KBM-7 (cell line): ENCODE measurements at regions not wholly inside any gene's neighbourhood (a gene's known extent, or its start where the extent isn't known, plus 50 kb on each side); places are given as distances from the start of the nearest gene placed in this dataset.
"Not testable (repeated sequence)": the region's sequence is repeated elsewhere in the genome, so short reads cannot be mapped to it uniquely, and the experiment has no call there.

ENCODE experiments used
- DNase-seq: peaks from one replicate; pipeline ENCODE4 v3.0.0-alpha.2; 2015
- in situ Hi-C: fragments of 300-500 bp; cut with MboI; formaldehyde crosslinking; loops from 2 replicates; pipeline ENCODE4 v1.14.3; 2020; ENCODE audit warnings: low sequenced_read_pairs, low pct_unique_long_range_greater_than_20kb, mixed read lengths

DNA sequence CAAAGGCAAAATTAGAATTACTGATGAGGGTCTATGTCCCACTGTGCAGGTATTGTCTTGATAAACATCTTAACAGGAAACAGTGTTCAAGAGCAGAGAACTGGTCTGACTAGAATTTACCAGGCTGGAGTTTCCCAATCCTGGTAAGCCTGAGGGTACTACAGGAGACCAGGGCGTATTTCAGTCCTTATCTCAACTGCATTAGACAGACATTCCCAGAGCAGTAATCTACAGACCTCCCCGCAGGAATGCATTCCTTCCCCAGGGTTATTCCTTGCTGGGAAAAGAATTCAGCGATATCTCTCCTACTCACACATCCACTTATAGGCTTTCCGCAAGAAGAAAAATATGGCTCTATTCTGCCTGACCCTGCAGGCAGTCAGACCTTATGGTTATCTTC lies 276.0 kb upstream of the SUCLG2 start:
- in situ Hi-C loops, DNase-seq: not testable (repeated sequence)

DNA sequence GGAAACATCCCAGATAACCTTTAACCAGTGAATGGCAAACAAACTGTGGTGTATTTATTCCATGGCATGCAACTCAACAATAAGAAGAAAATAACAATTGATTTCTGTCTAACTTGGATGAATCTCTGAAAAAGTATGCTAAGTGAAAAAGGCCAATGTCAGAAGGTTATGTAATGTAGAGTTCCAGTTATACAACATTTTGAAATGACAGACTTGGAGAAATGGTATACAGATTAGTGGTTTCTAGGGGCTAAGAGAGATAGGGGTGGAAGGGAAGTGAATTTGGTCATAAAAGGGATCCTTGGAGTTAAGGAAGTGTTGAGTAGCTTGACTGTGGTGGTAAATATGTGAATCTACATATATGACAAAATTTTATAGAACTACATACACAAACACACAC lies 269.4 kb upstream of the SUCLG2 start:
- DNase-seq: no peak
- in situ Hi-C loops: no loop called here

DNA sequence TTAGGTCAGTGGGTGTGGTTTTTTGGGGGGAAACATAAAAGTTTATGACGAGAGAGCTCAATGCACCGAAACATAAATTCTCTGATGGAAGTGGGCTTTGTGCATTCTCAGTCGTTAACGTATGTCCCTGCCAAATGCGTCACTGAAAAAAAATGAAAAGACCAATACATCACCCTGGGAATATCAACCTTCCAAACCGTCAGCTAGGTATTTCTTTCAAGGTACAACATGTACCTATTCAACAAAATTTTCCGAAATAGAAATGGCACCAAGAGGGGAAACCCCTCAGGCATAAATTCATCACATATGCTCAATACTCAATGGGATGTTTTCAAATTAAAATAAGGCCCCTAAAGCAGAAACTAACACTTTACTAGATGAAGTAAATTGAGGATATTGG lies 266.6 kb upstream of the SUCLG2 start:
- in situ Hi-C loops: no loop called here
- DNase-seq: no peak

DNA sequence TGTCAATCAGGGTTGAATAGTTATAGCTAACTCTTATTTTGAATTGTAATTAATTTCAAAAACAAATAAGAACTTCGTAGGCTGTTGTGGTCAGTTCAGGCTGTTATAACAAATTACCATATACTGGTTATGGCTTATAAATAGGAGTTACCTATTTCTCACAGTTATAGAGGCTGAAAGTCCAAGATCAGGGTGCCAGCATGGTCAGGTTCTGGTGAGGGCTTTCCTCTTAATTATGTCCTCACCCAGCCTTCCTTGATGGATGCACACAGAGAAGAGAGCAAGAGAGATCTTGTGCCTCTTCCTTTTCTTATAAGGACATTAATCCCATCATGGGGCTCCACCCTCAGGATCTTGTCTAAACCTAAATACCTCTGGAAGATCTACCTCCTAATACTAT lies 265.9 kb upstream of the SUCLG2 start:
- in situ Hi-C loops: no loop called here

DNA sequence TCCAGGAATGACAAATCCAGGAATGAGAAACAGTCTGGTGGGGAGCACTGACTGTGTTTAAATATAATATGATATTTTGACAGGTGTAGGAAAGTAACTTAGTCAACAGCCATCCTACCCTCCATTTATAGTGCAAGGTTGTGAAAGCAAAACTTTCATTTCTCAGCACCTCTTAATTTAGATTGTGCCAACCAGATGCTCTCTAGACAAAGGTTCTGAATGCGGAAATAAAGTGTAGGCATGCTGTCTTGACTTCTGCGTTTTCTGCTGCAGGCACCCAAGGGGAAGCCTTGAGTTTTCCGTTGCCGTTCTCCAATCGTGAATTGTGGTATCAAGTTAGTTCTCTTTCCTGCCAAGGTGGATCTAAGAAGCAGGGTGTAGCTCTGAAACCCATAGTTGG lies 261.9 kb upstream of the SUCLG2 start:
- DNase-seq: no peak
- in situ Hi-C loops: no loop called here

More for the DNA sequence above, 265.9 kb upstream of the SUCLG2 start:
- DNase-seq: no peak

DNA sequence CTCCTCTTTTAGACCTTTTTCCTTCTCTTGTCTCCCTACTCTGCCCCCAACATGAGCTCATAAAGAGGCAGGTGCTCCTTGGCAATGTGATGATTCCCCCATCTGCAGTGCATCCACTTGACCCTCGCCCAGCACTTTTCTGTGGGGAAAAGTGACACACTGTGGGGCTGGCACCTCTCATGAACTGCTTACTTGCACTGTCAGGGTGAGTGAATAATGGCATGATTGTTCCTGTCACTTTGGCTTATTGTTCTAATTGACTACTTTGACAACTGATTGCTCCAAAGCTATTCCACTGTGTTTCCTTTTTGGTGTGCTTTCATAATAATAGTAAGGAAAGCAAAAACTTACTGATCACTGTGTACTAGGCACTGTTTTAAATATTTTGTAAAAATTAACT lies 253.3 kb upstream of the SUCLG2 start:
- in situ Hi-C loops: no loop called here
- no peak for DNase-seq

DNA sequence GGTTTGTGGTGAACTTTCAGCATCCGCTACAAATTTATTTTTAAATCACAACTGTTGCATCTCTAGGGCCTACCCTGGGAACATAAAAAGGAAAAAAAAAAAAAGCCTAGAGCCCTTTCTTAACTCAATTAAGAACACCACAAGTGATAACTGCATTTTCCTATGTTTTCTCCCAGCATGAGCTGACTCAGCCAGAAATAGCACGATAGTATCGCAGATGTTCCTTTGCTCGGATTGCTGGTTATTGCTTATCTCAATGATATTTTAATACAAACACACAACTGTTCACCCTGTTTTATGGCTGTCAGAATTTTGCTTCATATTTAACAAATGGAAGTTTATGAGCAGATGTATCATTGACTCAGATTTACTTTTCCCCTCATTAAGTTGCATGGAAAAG lies 251.8 kb upstream of the SUCLG2 start:
- in situ Hi-C loops: no loop called here
- DNase-seq: no peak

DNA sequence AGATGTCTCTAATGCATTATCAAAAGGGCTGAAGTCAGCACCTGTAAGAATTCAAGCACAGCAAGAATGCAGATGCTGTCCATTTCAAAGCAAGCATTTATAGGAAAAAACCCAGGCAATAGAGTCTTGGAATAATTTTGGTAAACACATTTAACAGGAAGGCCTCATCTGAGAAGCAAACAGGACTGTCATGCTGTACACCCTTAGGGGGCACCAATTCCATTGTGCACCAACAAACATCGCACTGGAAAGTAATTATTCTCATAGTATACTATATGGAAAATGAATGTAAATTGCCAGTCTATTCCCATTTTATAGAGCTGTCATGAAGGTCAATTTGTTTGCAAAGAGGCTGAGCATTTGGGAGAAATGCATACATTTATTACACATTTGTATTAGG lies 247.3 kb upstream of the SUCLG2 start:
- in situ Hi-C loops: no loop called here
- DNase-seq: no peak

DNA sequence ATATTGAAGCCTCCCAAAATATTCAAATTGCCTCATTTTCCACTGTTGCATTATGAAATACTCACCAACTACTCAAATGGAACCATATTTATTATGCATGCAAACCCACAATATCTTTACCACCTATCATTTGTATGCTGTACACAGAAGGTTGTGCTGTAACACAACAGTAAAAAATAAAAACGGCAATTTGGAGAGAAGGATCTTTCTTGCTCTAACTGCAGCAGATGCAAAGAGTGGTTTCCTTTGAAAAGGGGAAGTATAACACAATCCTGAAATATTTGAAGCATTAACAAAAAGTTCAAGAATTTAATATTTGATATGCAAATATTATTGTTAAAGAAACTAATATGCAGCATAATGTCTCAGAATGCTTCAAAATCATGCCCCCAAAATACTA lies 244.5 kb upstream of the SUCLG2 start:
- no peak for DNase-seq
- in situ Hi-C loops: no loop called here

DNA sequence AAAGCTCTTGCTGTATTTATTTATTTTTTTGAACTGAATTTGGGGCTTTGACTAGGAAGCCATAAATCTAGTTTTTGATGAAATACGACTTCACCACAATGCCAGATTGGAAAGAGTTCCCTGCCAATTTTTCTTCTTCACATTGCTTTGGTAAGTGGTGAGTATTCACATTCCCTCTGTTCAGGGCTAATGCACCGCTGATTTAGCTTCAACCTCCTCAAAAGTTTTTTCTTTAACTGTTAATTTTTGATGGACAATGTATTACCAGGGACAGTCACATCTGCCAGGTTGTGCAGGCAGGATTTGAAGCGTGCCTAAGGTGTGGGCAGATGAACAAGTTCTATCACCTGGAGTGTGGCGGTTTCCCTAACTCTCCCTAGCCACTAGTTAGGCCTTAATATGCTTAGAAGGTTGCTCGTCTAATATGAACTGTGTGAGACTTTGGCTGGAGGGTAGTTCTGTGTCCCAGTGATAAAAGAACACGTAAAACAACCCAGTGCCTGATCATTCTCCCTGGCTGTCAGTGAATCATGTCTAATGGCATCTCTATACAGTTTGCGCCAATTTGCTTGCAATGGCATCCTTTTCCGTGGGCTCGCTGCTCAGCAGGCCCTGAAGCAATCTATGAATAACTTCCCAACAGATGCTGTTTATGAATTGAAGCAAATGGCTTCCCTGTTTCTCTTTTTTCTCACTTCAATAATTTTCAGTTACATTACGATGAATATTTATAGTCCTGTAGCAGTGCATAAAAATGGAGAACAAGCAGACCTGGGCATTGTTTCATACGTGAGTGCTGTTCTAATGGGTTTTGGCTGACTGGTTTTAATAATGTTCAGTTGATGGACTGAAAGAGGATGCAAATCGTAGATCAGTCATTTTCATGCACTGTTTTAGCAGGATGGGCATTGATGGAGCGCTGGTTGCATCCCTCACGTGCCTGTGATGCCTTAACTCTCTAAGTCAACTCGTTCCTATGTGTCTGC lies 243.2 kb upstream of the SUCLG2 start:
- in situ Hi-C loops: no loop called here
- no peak for DNase-seq

DNA sequence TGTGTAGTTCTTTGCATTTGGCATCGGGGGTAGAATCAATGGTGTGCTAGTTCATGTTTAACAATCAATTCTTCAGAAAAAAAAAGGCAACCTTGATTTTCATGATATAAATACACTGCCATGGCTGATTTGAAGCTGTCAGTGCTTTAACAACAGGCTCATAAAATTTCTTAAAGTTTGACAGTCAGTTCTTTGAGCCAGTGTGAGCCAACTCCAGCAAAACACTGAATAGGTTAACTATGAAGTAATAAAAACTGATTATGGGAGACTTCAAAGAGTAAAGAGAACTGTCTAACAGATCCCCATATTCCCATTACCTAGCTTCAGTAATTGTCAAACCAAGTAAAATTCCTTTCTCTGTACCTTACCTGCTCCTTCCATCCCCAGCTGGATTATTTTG lies 241.7 kb upstream of the SUCLG2 start:
- no peak for DNase-seq
- in situ Hi-C loops: no loop called here

DNA sequence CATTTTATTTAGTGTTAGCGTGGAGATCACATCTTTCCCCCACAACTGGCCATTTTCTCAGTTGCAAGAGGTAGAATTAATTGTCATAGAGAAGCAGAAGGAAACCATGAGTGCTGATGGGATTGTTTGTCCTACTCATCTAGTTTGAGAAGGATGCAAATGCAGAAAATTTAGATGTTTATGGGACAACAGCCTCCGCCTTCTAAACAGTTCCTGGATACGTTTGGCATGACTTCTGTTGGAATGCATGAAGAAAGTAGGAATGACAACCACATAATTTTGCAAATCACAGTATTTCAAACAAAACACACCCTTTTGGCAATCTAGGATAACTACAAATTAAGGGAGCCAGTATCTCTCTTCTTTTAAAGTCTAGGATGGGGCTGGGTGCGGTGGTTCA lies 240.1 kb upstream of the SUCLG2 start:
- in situ Hi-C loops: no loop called here
- DNase-seq: no peak

DNA sequence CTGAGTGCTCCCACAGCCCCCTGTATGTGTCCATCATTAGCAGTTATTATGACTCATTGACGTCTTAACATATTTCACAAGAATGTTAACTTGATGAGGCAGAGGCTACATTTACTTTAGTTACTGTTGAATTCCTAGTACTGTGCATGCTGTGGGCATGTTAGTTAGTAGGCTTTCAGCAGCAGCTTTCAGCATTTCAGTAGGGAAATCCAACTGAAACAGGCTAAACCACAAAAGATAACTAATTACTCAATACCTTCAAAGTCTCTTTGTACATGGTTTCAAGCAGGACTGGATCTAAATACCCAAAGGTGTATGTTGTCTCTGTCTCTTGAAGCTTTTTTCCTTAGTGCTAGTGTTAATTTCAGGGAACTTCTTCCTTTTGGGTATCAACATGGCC lies 229.9 kb upstream of the SUCLG2 start:
- DNase-seq: no peak
- in situ Hi-C loops: no loop called here

DNA sequence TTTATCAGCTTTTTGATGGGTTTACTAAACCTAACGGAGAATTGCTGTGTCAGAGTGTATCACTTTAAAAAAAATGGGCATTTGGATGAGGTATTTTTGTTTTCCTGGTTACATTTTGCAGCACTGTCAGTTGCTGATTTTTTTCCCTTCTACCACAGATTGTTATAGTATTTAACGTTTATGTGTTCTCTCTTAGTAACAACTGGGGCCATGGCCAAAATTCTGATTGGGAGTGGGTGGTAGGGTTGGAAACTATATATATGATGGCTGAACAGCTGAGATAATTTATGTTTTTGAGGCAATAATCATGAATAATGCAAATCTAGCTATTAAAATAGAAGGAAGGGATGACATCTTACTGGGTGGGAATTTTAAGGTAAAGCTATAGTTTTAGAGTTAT lies 229.4 kb upstream of the SUCLG2 start:
- in situ Hi-C loops: no loop called here
- no peak for DNase-seq

DNA sequence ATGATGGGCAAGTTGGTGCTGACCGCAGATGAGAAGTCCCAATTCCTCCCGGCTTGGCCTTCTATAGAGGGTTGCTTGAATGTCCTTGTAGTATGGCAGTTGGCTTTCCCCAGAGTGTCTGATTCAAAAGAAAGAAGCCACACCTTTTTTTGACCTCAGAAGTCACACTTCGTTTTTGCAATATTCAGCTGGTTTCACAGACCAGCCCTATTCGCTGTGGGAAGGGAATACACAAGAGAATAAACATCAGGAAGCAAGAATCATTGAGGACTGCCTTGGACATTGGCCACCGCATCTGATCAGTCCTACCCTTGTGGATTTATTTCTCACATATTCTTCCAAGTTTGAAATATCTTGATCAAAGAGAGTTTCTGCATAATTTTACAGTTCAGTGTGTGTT lies 228.6 kb upstream of the SUCLG2 start:
- in situ Hi-C loops: no loop called here
- DNase-seq: no peak

DNA sequence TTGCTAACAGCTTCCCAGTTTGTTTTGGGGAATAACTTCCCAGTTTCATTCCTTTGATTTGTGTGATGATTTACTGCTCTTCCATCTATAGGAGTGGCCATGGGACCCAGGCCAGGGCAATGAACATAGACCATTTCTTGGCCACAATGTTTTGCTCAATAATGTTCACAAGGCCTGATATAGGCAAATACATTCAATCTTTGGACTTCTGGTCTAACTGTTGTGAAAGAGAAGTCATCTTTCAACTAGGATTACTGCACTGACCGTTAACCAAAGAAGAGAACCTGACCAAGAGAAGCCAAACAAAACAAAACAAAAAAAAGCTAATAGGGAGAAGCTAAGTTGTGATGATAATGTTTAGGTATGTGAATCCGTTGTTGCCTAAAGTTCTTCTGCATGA lies 221.8 kb upstream of the SUCLG2 start:
- DNase-seq: no peak
- in situ Hi-C loops: no loop called here

DNA sequence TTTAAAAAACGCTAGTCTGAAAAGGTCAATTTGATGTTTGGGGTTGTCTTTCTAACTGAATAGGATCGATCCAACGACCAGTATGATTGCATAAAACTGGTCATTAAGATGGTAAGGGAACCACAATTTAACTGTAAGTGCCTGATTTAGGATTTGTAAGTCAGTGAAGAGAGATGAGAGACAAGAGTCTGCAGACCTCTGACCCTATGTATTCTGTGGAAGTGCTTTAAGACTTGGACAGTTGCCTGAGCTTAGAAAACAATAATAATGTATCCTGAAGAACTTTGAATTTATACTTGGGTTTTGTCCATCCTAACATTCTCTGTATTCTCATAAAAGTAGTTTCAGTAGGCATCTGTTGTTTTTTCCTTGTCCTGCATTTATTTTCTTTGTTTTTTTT lies 221.4 kb upstream of the SUCLG2 start:
- in situ Hi-C loops: no loop called here

DNA sequence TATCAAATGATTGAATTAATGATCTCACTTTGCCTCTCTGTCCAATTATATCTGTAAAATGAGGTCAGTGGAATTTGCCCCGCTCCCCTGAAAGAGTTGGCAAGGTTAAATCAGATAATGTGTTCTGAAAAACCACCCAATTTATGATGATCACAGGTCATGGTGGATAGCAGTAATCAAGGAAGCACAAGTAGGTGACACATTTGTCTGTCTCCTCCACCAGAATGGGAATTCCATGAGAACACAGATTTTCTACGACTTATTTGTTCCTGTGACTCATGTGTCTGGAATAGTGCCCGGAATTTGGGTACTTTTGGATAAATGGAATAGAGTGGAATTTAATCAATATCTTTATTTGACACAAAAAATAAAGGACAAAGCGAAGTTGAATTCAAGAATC lies 220.9 kb upstream of the SUCLG2 start:
- in situ Hi-C loops: no loop called here
- DNase-seq: no peak

More for the DNA sequence above, 221.4 kb upstream of the SUCLG2 start:
- no peak for DNase-seq

DNA sequence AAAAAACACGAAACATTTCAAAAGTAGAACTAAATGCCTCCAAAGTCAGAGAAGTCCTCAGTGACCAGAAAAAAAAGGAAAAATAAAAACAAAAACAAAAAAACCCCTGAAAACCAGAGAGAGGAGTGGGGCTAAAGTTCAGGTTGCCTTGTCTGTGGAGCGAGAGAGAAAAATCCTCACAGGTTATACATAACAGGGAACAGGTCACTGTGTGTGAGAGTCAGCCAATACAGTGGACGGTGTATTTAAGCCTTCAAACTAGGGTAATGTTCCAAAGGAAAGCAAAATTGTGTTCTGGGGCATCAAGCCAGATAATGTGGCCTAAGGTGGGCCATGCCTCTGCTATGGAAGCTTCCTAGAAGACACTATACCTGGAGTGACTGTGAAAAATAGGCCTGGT lies 216.1 kb upstream of the SUCLG2 start:
- in situ Hi-C loops: no loop called here
- DNase-seq: no peak

DNA sequence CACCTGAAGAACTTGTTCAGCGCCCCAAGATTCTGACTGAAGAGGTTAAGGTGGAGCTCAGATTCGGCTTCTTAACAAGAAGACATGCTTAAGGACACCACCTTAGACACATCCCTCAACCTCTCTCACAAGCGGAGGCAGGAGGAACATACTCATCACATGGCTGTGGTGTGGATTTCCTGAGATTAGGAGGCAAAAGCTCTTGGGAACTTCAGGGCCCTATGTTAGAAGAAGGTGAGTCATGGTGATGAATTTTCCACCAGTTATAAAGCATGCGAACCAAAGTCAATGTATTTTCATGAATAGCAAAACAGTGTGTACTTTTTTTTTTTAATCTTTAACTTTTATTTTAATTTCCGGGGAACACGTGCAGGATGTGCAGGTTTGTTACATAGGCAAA lies 212.2 kb upstream of the SUCLG2 start:
- in situ Hi-C loops: no loop called here

DNA sequence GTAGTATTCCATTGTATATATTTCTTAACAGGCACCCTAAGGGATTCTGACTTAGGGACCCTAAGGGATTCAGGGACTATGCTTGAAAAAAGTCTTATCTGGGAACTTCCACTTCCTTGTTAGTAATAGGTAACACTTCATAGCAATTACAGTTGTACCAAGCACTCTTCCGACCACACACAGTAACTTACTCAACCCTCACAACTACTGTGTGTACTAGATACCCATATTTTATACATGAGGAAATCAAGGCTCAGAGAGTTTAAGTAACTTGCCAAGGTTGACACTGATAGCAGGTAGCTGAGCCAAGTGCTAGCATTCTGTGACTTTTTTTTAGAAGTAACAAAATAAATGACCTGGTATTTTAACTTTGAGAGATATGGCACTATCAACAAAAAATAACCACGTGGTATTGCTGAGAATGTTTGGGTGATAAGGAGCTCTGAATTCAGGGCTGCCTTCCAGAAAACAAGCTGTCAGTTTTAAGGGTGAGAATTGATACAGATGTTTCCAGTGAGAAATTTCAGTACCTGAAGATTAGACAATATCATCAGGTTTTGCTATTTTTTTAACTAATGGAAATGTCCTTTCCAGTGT lies 210.3 kb upstream of the SUCLG2 start:
- DNase-seq: no peak
- in situ Hi-C loops: no loop called here

More for the DNA sequence above, 212.2 kb upstream of the SUCLG2 start:
- no peak for DNase-seq
